ENCODE measurements at regions not wholly inside any gene's neighbourhood (a gene's known extent, or its start where the extent isn't known, plus 50 kb on each side); places are given as distances from the start of the nearest gene placed in this dataset.

DNA sequence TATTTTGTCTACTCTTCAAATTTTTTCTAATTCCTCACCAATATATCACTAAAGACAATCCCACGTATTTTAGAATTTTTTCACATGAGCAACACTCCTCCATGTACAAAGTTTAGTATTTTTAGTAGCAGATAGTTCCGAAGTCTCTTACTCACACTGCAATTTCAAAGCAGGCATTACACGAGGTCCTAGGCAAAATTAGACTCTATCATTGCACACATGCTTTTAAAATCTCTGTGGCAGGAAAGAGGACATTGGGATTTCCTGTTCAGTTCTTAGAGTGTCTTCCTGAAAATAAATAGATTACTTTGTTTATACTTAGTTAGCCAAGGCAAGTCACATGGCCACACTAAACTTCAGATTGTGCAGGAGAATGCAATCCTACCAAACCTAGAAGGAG is 847.7 kb downstream of the ROBO2 start:
- peak; percentile 1 for DNase-seq (ENCODE audit: low read depth)
- TF ChIP-seq CTCF (IDR thresholded peaks at IDR 0.05; ENCODE audit: low read length, missing control alignments), result no peak
- H3K4me3 ChIP-seq (replicated peaks; ENCODE audit: low read depth, low read length), result no peak overlapping the region

DNA sequence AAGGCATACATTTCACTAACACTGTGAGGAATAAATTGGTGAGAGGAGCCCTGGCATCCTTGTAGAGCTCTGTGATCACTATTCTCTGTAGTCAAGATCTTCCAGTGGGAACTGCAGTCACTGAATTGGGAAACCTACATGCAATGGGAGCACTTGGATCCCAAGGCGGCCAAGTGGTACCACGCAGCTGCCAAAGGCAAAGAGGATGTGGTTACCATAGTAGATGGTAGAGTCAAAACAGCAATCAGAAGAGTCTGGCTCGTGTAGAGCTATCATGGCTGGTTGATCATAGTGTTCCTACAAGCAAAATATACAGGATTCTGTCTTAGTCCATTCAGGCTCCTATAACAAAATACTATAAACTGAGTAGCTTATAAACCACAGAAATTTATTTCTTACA is 849.7 kb downstream of the ROBO2 start:
- TF ChIP-seq CTCF (IDR thresholded peaks at IDR 0.05; ENCODE audit: low read length, missing control alignments), result no peak
- H3K4me3 ChIP-seq (replicated peaks; ENCODE audit: low read depth, low read length), result no peak overlapping the region
- DNase-seq (ENCODE audit: low read depth), result no peak

DNA sequence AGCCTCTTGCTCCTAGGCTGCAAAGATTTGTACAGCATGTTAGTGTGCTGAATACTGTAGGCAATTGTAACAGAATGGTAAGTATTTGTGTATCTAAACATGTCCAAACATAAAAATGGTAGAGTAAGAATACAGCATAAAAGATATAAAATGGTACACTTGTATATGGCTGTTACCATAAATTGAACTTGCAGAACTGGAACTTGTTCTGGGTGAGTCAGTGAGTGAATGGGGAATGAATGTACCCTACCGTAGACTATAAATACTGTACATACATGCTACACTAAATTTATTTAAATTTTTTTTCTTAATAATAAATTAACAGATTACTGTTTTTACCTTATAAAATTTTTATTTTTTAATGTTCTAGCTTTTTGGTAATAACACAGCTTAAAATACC is 858.7 kb downstream of the ROBO2 start:
- DNase-seq (ENCODE audit: low read depth), result no peak
- TF ChIP-seq CTCF (IDR thresholded peaks at IDR 0.05; ENCODE audit: low read length, missing control alignments), result no peak
- H3K4me3 ChIP-seq (replicated peaks; ENCODE audit: low read depth, low read length), result no peak overlapping the region

DNA sequence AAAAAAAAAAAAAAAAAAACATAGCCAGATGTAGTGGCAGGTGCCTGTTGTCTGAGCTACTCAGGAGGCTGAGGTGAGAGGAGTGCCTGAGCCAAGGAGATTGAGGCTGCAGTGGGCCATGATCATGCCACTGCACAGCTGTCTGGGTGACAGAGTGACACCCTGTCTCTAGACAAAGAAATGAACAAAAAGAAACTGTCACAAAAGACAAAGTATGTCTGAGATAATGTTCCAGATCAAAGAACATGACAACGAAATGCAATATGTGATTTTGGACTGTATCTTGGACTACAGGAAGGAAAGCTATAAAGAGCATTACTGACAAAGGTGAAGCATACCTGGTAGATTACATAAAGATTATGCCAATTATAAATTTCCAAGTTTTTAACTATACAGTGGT is 862.8 kb downstream of the ROBO2 start:
- no peak for DNase-seq (ENCODE audit: low read depth)
- no peak overlapping the region for H3K4me3 ChIP-seq (replicated peaks; ENCODE audit: low read depth, low read length)
- no peak for TF ChIP-seq CTCF (IDR thresholded peaks at IDR 0.05; ENCODE audit: low read length, missing control alignments)

DNA sequence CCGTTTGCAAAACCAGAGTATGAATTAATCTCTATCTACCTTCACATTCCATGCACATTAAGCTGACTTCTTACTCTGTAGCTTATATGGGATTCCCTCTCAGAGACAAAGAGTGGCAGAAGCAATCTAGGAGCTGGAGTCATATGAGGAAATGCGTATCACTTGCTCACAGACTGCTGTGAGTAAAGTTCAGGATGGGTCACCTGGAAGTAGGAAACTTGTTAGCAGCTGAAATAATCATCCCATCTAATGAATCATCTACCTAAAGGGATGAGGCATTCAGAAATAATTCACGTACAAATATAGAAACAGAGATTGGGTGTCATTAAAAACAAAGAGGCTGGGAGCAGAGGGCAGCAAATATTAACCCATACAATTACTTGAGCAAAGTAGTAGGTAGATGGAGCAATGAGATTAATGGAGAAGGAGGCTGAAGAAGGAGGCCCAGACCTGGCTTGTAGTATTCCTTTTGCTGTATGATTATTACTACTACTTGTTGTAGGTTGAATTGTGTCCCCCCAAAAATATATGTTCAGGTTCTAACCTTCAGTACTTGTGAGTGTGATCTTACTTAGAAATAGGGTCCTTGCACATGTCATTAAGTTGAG is 866.3 kb downstream of the ROBO2 start:
- no peak for TF ChIP-seq CTCF (IDR thresholded peaks at IDR 0.05; ENCODE audit: low read length, missing control alignments)
- no peak overlapping the region for H3K4me3 ChIP-seq (replicated peaks; ENCODE audit: low read depth, low read length)
- DNase-seq (ENCODE audit: low read depth), result no peak

DNA sequence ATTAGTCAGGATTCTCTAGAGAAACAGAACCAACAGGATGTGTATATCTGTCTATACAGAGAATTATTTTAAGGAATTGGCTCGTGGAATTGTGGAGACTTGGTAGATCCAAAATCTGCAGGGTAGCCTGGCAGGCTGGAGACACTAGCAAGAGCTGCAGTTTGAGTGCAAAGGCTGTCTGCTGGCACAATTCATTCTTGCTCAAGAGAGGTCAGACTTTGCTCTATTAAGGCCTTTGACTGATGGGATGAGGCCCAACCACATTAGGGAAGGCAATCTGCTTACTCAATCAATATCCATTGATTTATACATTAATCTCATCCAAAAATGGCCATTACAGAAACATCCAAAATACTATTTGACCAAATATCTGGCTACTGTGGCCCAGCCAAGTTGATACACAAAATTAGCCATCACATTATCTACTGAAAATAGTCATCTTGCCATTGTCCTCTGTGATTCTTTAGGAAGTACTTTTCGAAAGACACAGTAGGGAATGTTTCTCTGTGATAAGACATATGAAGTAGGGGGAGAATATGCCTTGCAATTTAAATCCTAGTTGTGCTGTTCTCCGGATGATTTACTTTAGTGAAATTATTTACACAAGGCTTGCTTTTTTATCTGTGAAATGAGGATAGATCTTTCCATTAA is 873.8 kb downstream of the ROBO2 start:
- no peak overlapping the region for H3K4me3 ChIP-seq (replicated peaks; ENCODE audit: low read depth, low read length)
- TF ChIP-seq CTCF (IDR thresholded peaks at IDR 0.05; ENCODE audit: low read length, missing control alignments), result no peak
- DNase-seq (ENCODE audit: low read depth), result no peak

DNA sequence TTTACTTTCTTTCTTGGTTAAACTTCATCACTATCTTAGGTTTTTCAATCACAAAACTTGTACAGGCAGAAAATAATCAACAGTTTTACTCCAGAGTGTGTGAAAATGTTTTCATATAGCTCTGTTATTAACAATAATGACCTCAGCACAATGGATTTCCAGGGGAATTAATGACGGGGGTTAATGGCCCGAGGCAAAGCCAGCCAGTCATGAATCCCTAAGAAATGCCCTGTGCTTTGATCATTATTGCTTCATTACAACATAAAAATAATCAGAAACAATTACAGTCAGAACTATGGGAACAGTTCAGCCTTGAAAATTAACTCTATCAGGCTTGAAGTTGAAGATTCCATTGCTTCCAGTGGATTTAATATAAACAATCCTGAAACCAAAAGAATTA is 875.4 kb downstream of the ROBO2 start:
- no peak for DNase-seq (ENCODE audit: low read depth)
- H3K4me3 ChIP-seq (replicated peaks; ENCODE audit: low read depth, low read length), result no peak overlapping the region
- TF ChIP-seq CTCF (IDR thresholded peaks at IDR 0.05; ENCODE audit: low read length, missing control alignments), result no peak

Data from fibroblast of pulmonary artery (primary cell).